ENCODE measurements at regions not wholly inside any gene's neighbourhood (a gene's known extent, or its start where the extent isn't known, plus 50 kb on each side); places are given as distances from the start of the nearest gene placed in this dataset.

GRCh38 chr21:16945580-16945979, 567.3 kb upstream of the CXADR start:
- in situ Hi-C loops (cut with HindIII; ENCODE audit: low sequenced_read_pairs), result no loop called here
- no peak for DNase-seq (ENCODE audit: low read depth, low spot score)
- TF ChIP-seq CTCF (IDR thresholded peaks at IDR 0.05; ENCODE audit: low read depth, low read length), result no peak
- H3K4me3 ChIP-seq (ENCODE audit: low read depth, low read length), result no peak overlapping the region

- no peak for TF ChIP-seq CTCF (IDR thresholded peaks at IDR 0.05; ENCODE audit: low read depth, low read length)
- H3K4me3 ChIP-seq (ENCODE audit: low read depth, low read length), result no peak overlapping the region
- in situ Hi-C loops (cut with HindIII; ENCODE audit: low sequenced_read_pairs), result no loop called here
- DNase-seq (ENCODE audit: low read depth, low spot score), result no peak
Measured at GRCh38 chr21:16956824-16957223, 556.0 kb upstream of the CXADR start.

GRCh38 chr21:16965424-16965823, 547.4 kb upstream of the CXADR start:
- TF ChIP-seq CTCF (IDR thresholded peaks at IDR 0.05; ENCODE audit: low read depth, low read length), result no peak
- H3K4me3 ChIP-seq (ENCODE audit: low read depth, low read length), result no peak overlapping the region
- in situ Hi-C loops (cut with HindIII; ENCODE audit: low sequenced_read_pairs), result no loop called here
- no peak for DNase-seq (ENCODE audit: low read depth, low spot score)

GRCh38 chr21:16968436-16968835, 544.4 kb upstream of the CXADR start:
- in situ Hi-C loops (cut with HindIII; ENCODE audit: low sequenced_read_pairs), result no loop called here
- DNase-seq (ENCODE audit: low read depth, low spot score), result no peak
- H3K4me3 ChIP-seq (ENCODE audit: low read depth, low read length), result no peak overlapping the region
- TF ChIP-seq CTCF (IDR thresholded peaks at IDR 0.05; ENCODE audit: low read depth, low read length), result no peak

GRCh38 chr21:16969636-16970035, 543.2 kb upstream of the CXADR start:
- in situ Hi-C loops (cut with HindIII; ENCODE audit: low sequenced_read_pairs), result no loop called here
- no peak for TF ChIP-seq CTCF (IDR thresholded peaks at IDR 0.05; ENCODE audit: low read depth, low read length)
- DNase-seq (ENCODE audit: low read depth, low spot score), result peak; percentile 56
- no peak overlapping the region for H3K4me3 ChIP-seq (ENCODE audit: low read depth, low read length)

- DNase-seq (ENCODE audit: low read depth, low spot score), result no peak
- H3K4me3 ChIP-seq (ENCODE audit: low read depth, low read length), result no peak overlapping the region
- in situ Hi-C loops (cut with HindIII; ENCODE audit: low sequenced_read_pairs), result no loop called here
- no peak for TF ChIP-seq CTCF (IDR thresholded peaks at IDR 0.05; ENCODE audit: low read depth, low read length)
Measured at GRCh38 chr21:16974060-16974459, 538.8 kb upstream of the CXADR start.

- in situ Hi-C loops (cut with HindIII; ENCODE audit: low sequenced_read_pairs), result no loop called here
- TF ChIP-seq CTCF (IDR thresholded peaks at IDR 0.05; ENCODE audit: low read depth, low read length), result no peak
- no peak overlapping the region for H3K4me3 ChIP-seq (ENCODE audit: low read depth, low read length)
- peak; percentile 14 for DNase-seq (ENCODE audit: low read depth, low spot score)
Measured at GRCh38 chr21:16976193-16976592, 536.6 kb upstream of the CXADR start.

Data from astrocyte of the spinal cord (primary cell).